Activated CD4-positive, alpha-beta T cell treated with anti-CD3 and anti-CD28 coated beads for 36 hours (primary cell): ENCODE measurements at regions not wholly inside any gene's neighbourhood (a gene's known extent, or its start where the extent isn't known, plus 50 kb on each side); places are given as distances from the start of the nearest gene placed in this dataset.

Experiments
- ATAC-seq: fragments of 200-7000 bp; cut with Tn5 transposase; one replicate; pipeline ENCODE4 v1.10.0; 2021; ENCODE audit warnings: mild to moderate bottlenecking, moderate library complexity
- CTCF ChIA-PET: fragments of 350-600 bp; sonication (Branson Sonifier 250); formaldehyde crosslinking; loops from one replicate; lab custom pipeline; 2021; ENCODE audit warnings: antibody characterized with exemption; lab: Charles Lee
- POLR2A ChIA-PET: fragments of 350-600 bp; sonication (Branson Sonifier 250); formaldehyde crosslinking; loops from one replicate; lab custom pipeline; 2021; ENCODE audit warnings: antibody characterized with exemption, inconsistent platforms; lab: Charles Lee
- DNase-seq: peaks from one replicate; pipeline ENCODE4 v3.0.0-alpha.2; 2020
- H3K27ac Mint-ChIP-seq: one replicate; pipeline ENCODE4 v1.8.0; 2021; ENCODE audit warnings: mixed read lengths
- H3K27me3 Mint-ChIP-seq: one replicate; pipeline ENCODE4 v1.8.0; 2021; ENCODE audit warnings: mixed read lengths
- H3K36me3 Mint-ChIP-seq: one replicate; pipeline ENCODE4 v1.8.0; 2021; ENCODE audit warnings: low read depth, mixed read lengths
- H3K4me1 Mint-ChIP-seq: one replicate; pipeline ENCODE4 v1.8.0; 2021; ENCODE audit warnings: mixed read lengths
- H3K4me3 Mint-ChIP-seq: one replicate; pipeline ENCODE4 v1.8.0; 2021; ENCODE audit warnings: mild to moderate bottlenecking, moderate library complexity, mixed read lengths
- H3K9me3 Mint-ChIP-seq: one replicate; pipeline ENCODE4 v1.8.0; 2021; ENCODE audit warnings: low read depth, mixed read lengths
- intact Hi-C, 2 experiments: fragments of 100-400 bp; cut with DNase I in 1 of 2; cut with micrococcal nuclease in 1 of 2; formaldehyde crosslinking; loops; one replicate each; pipeline versions ENCODE4 v1.14.2 to v1.15.1; 2022 to 2024; cut with DNase I, micrococcal nuclease

GRCh38 chr21:27257908-27258556 is 291.1 kb upstream of the ADAMTS5 start:
- ATAC-seq (no peak), DNase-seq (no peak)
- Mint-ChIP-seq H3K4me1 (no peaks in the 10 kb centered on the region), H3K27ac (no peak overlapping the region), H3K27me3 (no peaks in the 10 kb centered on the region), H3K9me3 (peaks cover 2% of the 10 kb centered on the region), H3K4me3 (no peak overlapping the region), H3K36me3 (no peaks in the 10 kb centered on the region)
- POLR2A ChIA-PET = no interaction called here
- CTCF ChIA-PET = no interaction called here
- intact Hi-C loops = no loop called here

DNA sequence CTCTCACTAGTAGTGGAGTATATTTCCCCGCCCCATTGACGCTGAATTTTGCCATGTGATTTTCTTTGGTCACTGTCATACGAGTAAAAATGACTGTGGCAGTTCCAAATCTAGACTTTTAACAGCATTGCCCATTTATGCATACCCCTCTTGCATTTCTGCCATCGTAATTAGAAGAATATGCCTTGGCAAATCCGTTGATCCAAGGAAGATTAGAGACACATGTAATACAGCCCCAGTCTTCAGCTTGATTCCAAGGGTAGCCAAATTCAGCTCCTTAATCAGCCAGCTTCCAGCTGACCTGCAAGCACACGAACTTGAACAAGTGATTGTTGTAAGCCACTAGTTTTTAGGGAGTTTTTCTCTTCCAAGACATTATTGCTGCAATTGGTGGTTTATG is 290.3 kb upstream of the ADAMTS5 start:
- H3K27ac Mint-ChIP-seq = no peak overlapping the region
- peaks cover 2% of the 10 kb centered on the region for H3K9me3 Mint-ChIP-seq
- ATAC-seq (no peak), DNase-seq (no peak)
- CTCF ChIA-PET = no interaction called here
- H3K4me1 Mint-ChIP-seq = no peaks in the 10 kb centered on the region
- H3K27me3 Mint-ChIP-seq = no peaks in the 10 kb centered on the region
- POLR2A ChIA-PET = no interaction called here
- H3K4me3 Mint-ChIP-seq = no peak overlapping the region
- no peaks in the 10 kb centered on the region for H3K36me3 Mint-ChIP-seq
- intact Hi-C loops = no loop called here

GRCh38 chr21:27251752-27252151 is 284.9 kb upstream of the ADAMTS5 start:
- no peaks in the 10 kb centered on the region for H3K4me1 Mint-ChIP-seq
- DNase-seq (no peak), ATAC-seq (no peak)
- no peak overlapping the region for H3K4me3 Mint-ChIP-seq
- H3K9me3 Mint-ChIP-seq = peaks cover 7% of the 10 kb centered on the region
- intact Hi-C loops = no loop called here
- H3K27ac Mint-ChIP-seq = no peak overlapping the region
- POLR2A ChIA-PET = no interaction called here
- CTCF ChIA-PET = no interaction called here
- H3K36me3 Mint-ChIP-seq = no peaks in the 10 kb centered on the region
- no peaks in the 10 kb centered on the region for H3K27me3 Mint-ChIP-seq

- DNase-seq (no peak), ATAC-seq (no peak)
- CTCF ChIA-PET = no interaction called here
- Mint-ChIP-seq H3K36me3 (no peaks in the 10 kb centered on the region), H3K4me3 (no peak overlapping the region), H3K4me1 (no peaks in the 10 kb centered on the region), H3K9me3 (peaks cover 8% of the 10 kb centered on the region), H3K27me3 (no peaks in the 10 kb centered on the region), H3K27ac (no peak overlapping the region)
- POLR2A ChIA-PET = no interaction called here
- intact Hi-C loops = no loop called here
Observed at GRCh38 chr21:27250366-27250765, 283.5 kb upstream of the ADAMTS5 start.

DNA sequence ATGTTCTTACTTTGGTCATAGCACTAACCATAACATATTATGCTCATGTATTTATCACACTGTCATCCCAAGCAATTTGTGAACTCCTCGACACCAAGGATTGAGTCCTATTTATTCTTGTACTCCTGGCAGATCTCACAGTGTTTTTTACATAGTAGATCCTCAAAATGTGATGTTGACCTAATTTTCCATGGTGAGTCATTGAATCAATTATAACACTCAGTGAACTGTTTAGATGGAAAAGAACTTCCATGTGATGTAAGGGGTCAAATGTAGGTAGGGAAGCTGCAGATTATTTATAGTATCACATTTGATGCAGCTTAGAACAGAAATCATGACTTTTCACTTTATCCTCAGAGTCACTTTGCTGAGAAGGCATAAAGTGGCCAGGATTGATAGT is 281.9 kb upstream of the ADAMTS5 start:
- Mint-ChIP-seq H3K36me3 (no peaks in the 10 kb centered on the region), H3K27me3 (no peaks in the 10 kb centered on the region), H3K4me3 (no peak overlapping the region), H3K9me3 (peaks cover 8% of the 10 kb centered on the region), H3K4me1 (no peaks in the 10 kb centered on the region), H3K27ac (no peak overlapping the region)
- ATAC-seq (no peak), DNase-seq (no peak)
- POLR2A ChIA-PET = no interaction called here
- CTCF ChIA-PET = no interaction called here
- intact Hi-C loops = no loop called here

DNA sequence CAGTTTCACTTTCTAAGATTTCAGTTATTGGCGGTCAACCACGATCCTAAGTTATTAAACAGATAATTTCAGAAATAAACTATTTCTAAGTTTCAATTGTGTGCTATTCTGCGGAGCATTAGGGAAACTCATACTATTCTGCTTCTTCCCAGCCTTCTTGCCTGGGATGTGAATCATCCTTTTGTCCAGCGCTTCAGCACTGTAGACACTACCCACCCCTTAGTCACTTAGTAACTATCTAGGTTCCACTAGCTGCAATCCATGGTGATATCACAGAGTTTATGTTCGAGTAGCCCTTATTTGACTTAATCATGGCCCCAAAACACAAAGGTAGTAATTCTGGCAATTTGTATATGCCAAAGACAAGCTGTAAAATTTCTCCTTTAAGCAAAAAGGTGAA is 279.9 kb upstream of the ADAMTS5 start:
- Mint-ChIP-seq H3K9me3 (peaks cover 8% of the 10 kb centered on the region), H3K36me3 (no peaks in the 10 kb centered on the region), H3K4me3 (no peak overlapping the region), H3K27me3 (no peaks in the 10 kb centered on the region), H3K4me1 (no peaks in the 10 kb centered on the region), H3K27ac (no peak overlapping the region)
- intact Hi-C loops = no loop called here
- ChIA-PET CTCF (interaction anchor here (0.5 kb wide), 1 partner anchor 250 kb away, joined by 3 read pairs; no protein-coding TSS in a partner anchor), POLR2A (no interaction called here)
- DNase-seq = no peak
- ATAC-seq = no peak

DNA sequence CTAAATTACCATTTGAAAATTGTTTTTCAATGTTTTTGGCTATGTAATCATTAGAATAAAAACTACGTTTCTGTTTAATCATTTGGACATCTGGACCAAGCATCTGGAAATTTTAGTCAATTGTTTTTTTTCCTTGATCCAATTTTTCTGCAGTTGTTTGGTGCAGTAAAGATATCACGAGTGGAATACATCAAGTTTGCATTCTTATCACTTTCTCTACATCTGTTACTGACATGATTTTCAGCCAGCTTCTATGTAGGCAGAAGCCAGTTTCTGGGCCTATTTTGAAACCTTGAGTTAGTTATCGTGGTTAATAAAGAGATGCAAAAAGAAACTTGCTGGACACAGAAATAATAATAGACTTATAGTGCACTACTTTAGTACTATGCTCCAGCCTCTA is 277.9 kb upstream of the ADAMTS5 start:
- no peak overlapping the region for H3K4me3 Mint-ChIP-seq
- no peaks in the 10 kb centered on the region for H3K36me3 Mint-ChIP-seq
- ChIA-PET POLR2A (no interaction called here), CTCF (no interaction called here)
- peaks cover 7% of the 10 kb centered on the region for H3K9me3 Mint-ChIP-seq
- ATAC-seq (no peak), DNase-seq (no peak)
- H3K27ac Mint-ChIP-seq = no peak overlapping the region
- H3K27me3 Mint-ChIP-seq = no peaks in the 10 kb centered on the region
- intact Hi-C loops = no loop called here
- no peaks in the 10 kb centered on the region for H3K4me1 Mint-ChIP-seq

- intact Hi-C loops = no loop called here
- Mint-ChIP-seq H3K4me3 (no peak overlapping the region), H3K4me1 (no peaks in the 10 kb centered on the region), H3K36me3 (no peaks in the 10 kb centered on the region), H3K27me3 (no peaks in the 10 kb centered on the region), H3K27ac (no peak overlapping the region), H3K9me3 (peaks cover 6% of the 10 kb centered on the region)
- ATAC-seq (no peak), DNase-seq (no peak)
- POLR2A ChIA-PET = no interaction called here
- CTCF ChIA-PET = no interaction called here
Observed at GRCh38 chr21:27244352-27244751, 277.5 kb upstream of the ADAMTS5 start.

DNA sequence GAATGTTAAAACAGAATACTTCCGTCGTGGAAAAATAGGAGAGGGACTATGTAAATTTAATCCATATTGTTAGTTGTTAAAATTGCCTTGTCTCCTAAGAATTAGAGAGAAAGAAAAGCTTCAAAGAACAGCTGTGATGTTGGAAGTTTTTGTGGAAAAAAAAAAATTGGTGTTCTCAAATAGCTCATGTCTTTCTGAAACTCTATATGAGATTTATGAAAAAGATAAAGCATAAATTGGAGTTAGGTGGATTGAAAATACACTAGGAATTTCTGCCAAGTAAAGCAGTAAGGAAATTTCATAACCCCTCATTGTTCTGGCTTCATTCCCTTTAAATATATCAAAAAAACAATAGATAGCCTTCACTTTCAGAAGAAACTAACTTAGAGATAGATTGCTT is 274.0 kb upstream of the ADAMTS5 start:
- ATAC-seq (no peak), DNase-seq (no peak)
- POLR2A ChIA-PET = no interaction called here
- Mint-ChIP-seq H3K4me1 (no peaks in the 10 kb centered on the region), H3K27me3 (no peaks in the 10 kb centered on the region), H3K36me3 (no peaks in the 10 kb centered on the region), H3K9me3 (no peaks in the 10 kb centered on the region), H3K4me3 (no peak overlapping the region), H3K27ac (no peak overlapping the region)
- intact Hi-C loops = no loop called here
- CTCF ChIA-PET = interaction anchor here (0.6 kb wide), 1 partner anchor 459 kb away, joined by 3 read pairs; no protein-coding TSS in a partner anchor

GRCh38 chr21:27233514-27234115 is 266.7 kb upstream of the ADAMTS5 start:
- ATAC-seq = no peak
- Mint-ChIP-seq H3K4me1 (no peaks in the 10 kb centered on the region), H3K27me3 (no peaks in the 10 kb centered on the region), H3K27ac (no peak overlapping the region), H3K4me3 (no peak overlapping the region), H3K36me3 (no peaks in the 10 kb centered on the region), H3K9me3 (peaks cover 2% of the 10 kb centered on the region)
- POLR2A ChIA-PET = no interaction called here
- intact Hi-C loops = no loop called here
- DNase-seq = no peak
- CTCF ChIA-PET = interaction anchor here (0.6 kb wide), 1 partner anchor 64 kb away, joined by 3 read pairs; no protein-coding TSS in a partner anchor

DNA sequence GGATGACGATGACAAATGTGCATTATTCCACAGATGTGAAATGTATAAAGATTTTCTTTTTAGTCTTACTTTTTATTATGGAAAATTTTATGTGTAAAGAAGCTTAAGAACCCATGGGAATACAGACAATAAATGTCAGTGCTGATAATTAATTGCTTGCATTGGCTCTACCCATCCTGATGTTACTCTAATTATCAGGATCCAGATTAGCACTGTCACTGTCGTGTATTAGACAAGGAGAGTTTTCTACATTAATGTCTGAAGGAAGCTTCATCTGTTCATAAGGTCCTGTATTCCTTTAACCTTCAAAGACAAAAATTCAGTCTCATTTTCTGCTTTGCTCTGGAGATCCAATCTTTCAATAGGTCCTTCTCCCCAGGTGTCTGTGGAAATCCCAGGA is 259.1 kb upstream of the ADAMTS5 start:
- POLR2A ChIA-PET = no interaction called here
- H3K4me3 Mint-ChIP-seq = no peak overlapping the region
- DNase-seq (no peak), ATAC-seq (no peak)
- CTCF ChIA-PET = no interaction called here
- intact Hi-C loops = no loop called here
- no peaks in the 10 kb centered on the region for H3K9me3 Mint-ChIP-seq
- no peaks in the 10 kb centered on the region for H3K27me3 Mint-ChIP-seq
- H3K27ac Mint-ChIP-seq = no peak overlapping the region
- no peaks in the 10 kb centered on the region for H3K36me3 Mint-ChIP-seq
- no peaks in the 10 kb centered on the region for H3K4me1 Mint-ChIP-seq

DNA sequence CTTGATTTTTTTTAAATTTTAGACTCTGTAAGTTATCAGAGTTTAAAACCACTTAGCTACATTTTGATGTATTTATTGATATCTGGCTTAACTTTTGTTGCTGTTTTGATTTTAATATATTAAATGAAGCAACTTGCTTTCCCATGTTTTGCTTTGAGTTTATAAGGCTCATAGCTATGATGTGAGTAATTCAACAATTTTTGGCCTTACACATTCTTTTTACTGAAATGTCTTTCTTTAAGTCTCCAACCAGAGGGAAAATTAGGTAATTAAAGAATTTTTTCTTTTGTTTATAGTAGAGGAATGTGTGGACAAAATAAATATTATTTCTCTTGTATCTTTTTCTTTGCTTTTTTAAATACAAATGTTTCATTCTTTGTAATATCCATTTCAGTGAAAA is 258.3 kb upstream of the ADAMTS5 start:
- H3K9me3 Mint-ChIP-seq = no peaks in the 10 kb centered on the region
- no peaks in the 10 kb centered on the region for H3K4me1 Mint-ChIP-seq
- intact Hi-C loops = no loop called here
- POLR2A ChIA-PET = no interaction called here
- ATAC-seq (no peak), DNase-seq (no peak)
- CTCF ChIA-PET = interaction anchor here (0.9 to 1.2 kb wide), 2 partner anchors 12 to 14 kb away, joined by 3 read pairs; no protein-coding TSS in a partner anchor
- H3K27me3 Mint-ChIP-seq = no peaks in the 10 kb centered on the region
- no peak overlapping the region for H3K4me3 Mint-ChIP-seq
- H3K36me3 Mint-ChIP-seq = no peaks in the 10 kb centered on the region
- no peak overlapping the region for H3K27ac Mint-ChIP-seq
